ENCODE measurements at regions not wholly inside any gene's neighbourhood (a gene's known extent, or its start where the extent isn't known, plus 50 kb on each side); places are given as distances from the start of the nearest gene placed in this dataset.

DNA sequence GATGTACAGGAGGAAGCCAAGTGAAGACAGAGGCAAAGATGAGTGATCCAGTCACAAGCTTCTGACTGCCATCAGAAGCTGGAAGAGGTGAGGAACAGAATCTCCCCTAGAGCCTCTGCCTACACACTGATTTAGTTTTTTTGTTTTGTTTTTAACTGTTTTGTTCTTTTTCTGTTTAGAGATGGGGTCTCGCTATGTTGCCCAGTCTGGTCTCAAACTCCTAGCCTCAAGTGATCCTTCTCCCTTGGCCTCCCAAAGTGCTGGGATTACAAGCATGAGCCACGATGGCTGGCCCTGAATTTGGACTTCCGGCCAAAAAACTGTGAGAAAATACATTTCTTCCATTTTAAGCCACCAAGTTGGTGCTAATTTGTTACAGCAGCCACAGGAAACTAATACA, 204.7 kb upstream of the ZNF608 start:
- Histone ChIP-seq H3K36me3 (no peaks in the 10 kb centered on the region), H3K27ac (no peak overlapping the region), H2AFZ (replicated peaks) (no peak overlapping the region), H3K4me2 (no peak overlapping the region), H3K27me3 (no peaks in the 10 kb centered on the region), H3K9ac (no peak overlapping the region), H3F3A (ENCODE audit: low read depth) (peaks cover 8% of the 10 kb centered on the region), H3K4me1 (peaks cover 16% of the 10 kb centered on the region), H4K20me1 (ENCODE audit: low read depth) (no peaks in the 10 kb centered on the region), H3K79me2 (ENCODE audit: low read depth) (no peaks in the 10 kb centered on the region), H3K9me3 (ENCODE audit: low read depth) (no peaks in the 10 kb centered on the region), H3K4me3 (no peak overlapping the region)
- Mint-ChIP-seq H3K4me1 (peaks cover 13% of the 10 kb centered on the region), H3K9me3 (peaks cover 4% of the 10 kb centered on the region), H3K4me3 (no peak overlapping the region), H3K36me3 (peaks cover 2% of the 10 kb centered on the region), H3K27me3 (ENCODE audit: insufficient read depth, low read depth) (no peaks in the 10 kb centered on the region), H3K27ac (no peak overlapping the region)
- TF ChIP-seq EZH2 (IDR thresholded peaks at IDR 0.05) (no peak), EZH2phosphoT487 (IDR thresholded peaks at IDR 0.05) (no peak)
- TF ChIP-seq, protein P1, sequence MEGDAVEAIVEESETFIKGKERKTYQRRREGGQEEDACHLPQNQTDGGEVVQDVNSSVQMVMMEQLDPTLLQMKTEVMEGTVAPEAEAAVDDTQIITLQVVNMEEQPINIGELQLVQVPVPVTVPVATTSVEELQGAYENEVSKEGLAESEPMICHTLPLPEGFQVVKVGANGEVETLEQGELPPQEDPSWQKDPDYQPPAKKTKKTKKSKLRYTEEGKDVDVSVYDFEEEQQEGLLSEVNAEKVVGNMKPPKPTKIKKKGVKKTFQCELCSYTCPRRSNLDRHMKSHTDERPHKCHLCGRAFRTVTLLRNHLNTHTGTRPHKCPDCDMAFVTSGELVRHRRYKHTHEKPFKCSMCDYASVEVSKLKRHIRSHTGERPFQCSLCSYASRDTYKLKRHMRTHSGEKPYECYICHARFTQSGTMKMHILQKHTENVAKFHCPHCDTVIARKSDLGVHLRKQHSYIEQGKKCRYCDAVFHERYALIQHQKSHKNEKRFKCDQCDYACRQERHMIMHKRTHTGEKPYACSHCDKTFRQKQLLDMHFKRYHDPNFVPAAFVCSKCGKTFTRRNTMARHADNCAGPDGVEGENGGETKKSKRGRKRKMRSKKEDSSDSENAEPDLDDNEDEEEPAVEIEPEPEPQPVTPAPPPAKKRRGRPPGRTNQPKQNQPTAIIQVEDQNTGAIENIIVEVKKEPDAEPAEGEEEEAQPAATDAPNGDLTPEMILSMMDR (IDR thresholded peaks at IDR 0.05): no peak
- DNase-seq (ENCODE audit: low spot score): no peak

DNA sequence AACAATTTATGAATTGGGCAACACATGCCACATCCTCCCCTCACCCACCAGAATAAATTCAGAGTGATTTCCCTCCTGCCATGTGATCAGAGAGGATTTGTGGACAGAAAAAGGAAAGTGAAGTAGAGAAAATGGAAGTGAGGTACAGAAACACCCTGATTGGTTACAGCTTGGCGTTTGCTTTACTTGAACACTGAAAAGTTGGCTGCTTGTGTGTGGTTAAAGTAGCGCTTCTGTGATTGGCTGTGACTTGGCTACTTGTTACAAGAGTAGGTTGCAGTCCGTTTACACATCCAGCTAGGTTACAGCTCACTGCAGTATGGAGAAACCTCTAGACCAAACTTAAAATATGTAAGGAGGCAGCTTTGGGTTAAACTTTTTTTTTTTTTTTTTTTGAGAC, 205.2 kb upstream of the ZNF608 start:
- Mint-ChIP-seq H3K27ac (peak overlapping the region; percentile 44), H3K4me3 (no peak overlapping the region), H3K36me3 (peaks cover 2% of the 10 kb centered on the region), H3K4me1 (peaks cover 13% of the 10 kb centered on the region), H3K9me3 (peaks cover 4% of the 10 kb centered on the region), H3K27me3 (ENCODE audit: insufficient read depth, low read depth) (no peaks in the 10 kb centered on the region)
- H4K20me1 ChIP-seq (ENCODE audit: low read depth): no peaks in the 10 kb centered on the region
- no peak for DNase-seq (ENCODE audit: low spot score)
- H3F3A ChIP-seq (ENCODE audit: low read depth): peaks cover 8% of the 10 kb centered on the region
- no peak overlapping the region for H3K27ac ChIP-seq
- no peak overlapping the region for H3K9ac ChIP-seq
- TF ChIP-seq EZH2phosphoT487 (IDR thresholded peaks at IDR 0.05) (no peak), EZH2 (IDR thresholded peaks at IDR 0.05) (no peak)
- TF ChIP-seq, protein P1 (IDR thresholded peaks at IDR 0.05): no peak
- no peaks in the 10 kb centered on the region for H3K27me3 ChIP-seq
- no peak overlapping the region for H2AFZ ChIP-seq (replicated peaks)
- no peaks in the 10 kb centered on the region for H3K79me2 ChIP-seq (ENCODE audit: low read depth)
- H3K4me2 ChIP-seq: no peak overlapping the region
- H3K4me1 ChIP-seq: peaks cover 16% of the 10 kb centered on the region
- no peaks in the 10 kb centered on the region for H3K36me3 ChIP-seq
- no peak overlapping the region for H3K4me3 ChIP-seq
- no peaks in the 10 kb centered on the region for H3K9me3 ChIP-seq (ENCODE audit: low read depth)

DNA sequence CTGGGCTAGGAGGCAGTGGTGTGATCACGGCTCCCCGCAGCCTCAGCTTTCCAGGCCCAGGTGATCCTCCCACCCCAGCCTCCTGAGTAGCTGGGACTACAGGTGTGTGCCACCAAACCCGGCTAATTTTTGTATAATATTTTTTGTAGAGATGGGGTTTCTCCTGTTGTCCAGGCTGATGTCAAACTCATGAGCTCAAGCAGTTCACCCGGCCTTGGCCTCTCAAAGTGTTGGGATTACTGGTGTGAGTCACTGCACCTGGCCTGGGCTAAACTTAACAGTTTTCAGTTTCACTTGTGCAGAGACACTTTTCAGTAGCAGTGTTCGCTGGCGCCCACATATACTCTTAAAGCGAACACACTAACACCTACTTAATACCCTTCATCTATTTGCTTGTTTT, 205.6 kb upstream of the ZNF608 start:
- no peaks in the 10 kb centered on the region for H3K27me3 Mint-ChIP-seq (ENCODE audit: insufficient read depth, low read depth)
- DNase-seq (ENCODE audit: low spot score): no peak
- no peak overlapping the region for H3K4me3 ChIP-seq
- H3K9me3 Mint-ChIP-seq: peaks cover 4% of the 10 kb centered on the region
- peaks cover 16% of the 10 kb centered on the region for H3K4me1 ChIP-seq
- H3K27ac Mint-ChIP-seq: no peak overlapping the region
- H3K9ac ChIP-seq: no peak overlapping the region
- no peaks in the 10 kb centered on the region for H3K79me2 ChIP-seq (ENCODE audit: low read depth)
- H3K36me3 Mint-ChIP-seq: peaks cover 3% of the 10 kb centered on the region
- H3K27ac ChIP-seq: no peak overlapping the region
- no peaks in the 10 kb centered on the region for H4K20me1 ChIP-seq (ENCODE audit: low read depth)
- H3K9me3 ChIP-seq (ENCODE audit: low read depth): no peaks in the 10 kb centered on the region
- H3K4me1 Mint-ChIP-seq: peaks cover 13% of the 10 kb centered on the region
- H3K4me2 ChIP-seq: no peak overlapping the region
- no peaks in the 10 kb centered on the region for H3K27me3 ChIP-seq
- no peak overlapping the region for H2AFZ ChIP-seq (replicated peaks)
- H3K36me3 ChIP-seq: no peaks in the 10 kb centered on the region
- H3K4me3 Mint-ChIP-seq: no peak overlapping the region
- TF ChIP-seq EZH2phosphoT487 (IDR thresholded peaks at IDR 0.05) (no peak), EZH2 (IDR thresholded peaks at IDR 0.05) (no peak)
- TF ChIP-seq, protein P1 (IDR thresholded peaks at IDR 0.05): no peak
- peaks cover 8% of the 10 kb centered on the region for H3F3A ChIP-seq (ENCODE audit: low read depth)
